HEK293 (cell line): ENCODE measurements at regions not wholly inside any gene's neighbourhood (a gene's known extent, or its start where the extent isn't known, plus 50 kb on each side); places are given as distances from the start of the nearest gene placed in this dataset.

Experiments
- CTCF ChIP-seq: fragments of 450-650 bp; formaldehyde crosslinking; IDR thresholded peaks from 2 replicates; pipeline ENCODE4 v1.5.1; 2016; ENCODE audit warnings: missing biosample characterization, missing genetic modification characterization
- PBX3 ChIP-seq: sonication (generic); formaldehyde crosslinking; IDR thresholded peaks from 2 replicates; pipeline ENCODE4 v1.8.1; 2022; ENCODE audit warnings: mild to moderate bottlenecking, moderate library complexity, missing genetic modification reagents
- ZBTB1 ChIP-seq: fragments of 450-650 bp; formaldehyde crosslinking; IDR thresholded peaks from 2 replicates; pipeline ENCODE4 v1.5.1; 2016; ENCODE audit warnings: missing biosample characterization, missing genetic modification characterization

- TF ChIP-seq ZBTB1 (tag by site-specific recombination): no peak
- TF ChIP-seq PBX3 (CRISPR knock-in tag): no peak
- no peak for TF ChIP-seq CTCF (tag by site-specific recombination)
Observed at GRCh38 chr14:51784466-51784865, 75.9 kb upstream of the GNG2 start.
